GM19467 (cell line): ENCODE measurements at regions not wholly inside any gene's neighbourhood (a gene's known extent, or its start where the extent isn't known, plus 50 kb on each side); places are given as distances from the start of the nearest gene placed in this dataset.

ENCODE experiments used
- ATAC-seq: cut with Tn5 transposase; IDR thresholded peaks from one replicate; pipeline ENCODE4 v1.9.1; 2021; ENCODE audit warnings: mild to moderate bottlenecking, moderate library complexity; ENCODE audit not compliant: unreplicated experiment

DNA sequence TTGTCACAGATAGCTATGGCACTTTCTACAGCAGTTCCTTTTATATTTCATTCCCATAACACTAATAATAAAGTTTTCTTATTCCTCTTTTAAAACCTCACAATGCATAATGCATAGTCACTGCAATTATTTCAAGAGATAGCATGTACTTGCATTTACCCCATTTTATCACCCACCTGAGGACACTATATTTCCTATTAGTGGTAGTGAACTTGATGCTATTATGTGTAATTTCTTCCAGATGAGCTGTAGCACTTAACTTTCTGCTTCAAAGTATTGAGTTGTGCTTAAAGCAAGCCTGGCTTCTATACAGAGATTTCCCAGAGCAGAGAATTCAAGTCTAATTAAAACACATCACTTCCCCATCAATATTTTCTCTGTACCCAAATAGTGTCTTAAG, 461.1 kb downstream of the HTR7 start:
- ATAC-seq = no peak

GRCh38 chr10:90398566-90398965, 459.3 kb downstream of the HTR7 start:
- no peak for ATAC-seq

GRCh38 chr10:90399782-90400181, 458.1 kb downstream of the HTR7 start:
- ATAC-seq = no peak

GRCh38 chr10:90403211-90404000, 454.4 kb downstream of the HTR7 start:
- no peak for ATAC-seq

GRCh38 chr10:90407131-90407530, 450.7 kb downstream of the HTR7 start:
- no peak for ATAC-seq

GRCh38 chr10:90407851-90408250, 450.0 kb downstream of the HTR7 start:
- no peak for ATAC-seq

GRCh38 chr10:90412582-90412981, 445.3 kb downstream of the HTR7 start:
- ATAC-seq = no peak

GRCh38 chr10:90413196-90413595, 444.6 kb downstream of the HTR7 start:
- no peak for ATAC-seq

DNA sequence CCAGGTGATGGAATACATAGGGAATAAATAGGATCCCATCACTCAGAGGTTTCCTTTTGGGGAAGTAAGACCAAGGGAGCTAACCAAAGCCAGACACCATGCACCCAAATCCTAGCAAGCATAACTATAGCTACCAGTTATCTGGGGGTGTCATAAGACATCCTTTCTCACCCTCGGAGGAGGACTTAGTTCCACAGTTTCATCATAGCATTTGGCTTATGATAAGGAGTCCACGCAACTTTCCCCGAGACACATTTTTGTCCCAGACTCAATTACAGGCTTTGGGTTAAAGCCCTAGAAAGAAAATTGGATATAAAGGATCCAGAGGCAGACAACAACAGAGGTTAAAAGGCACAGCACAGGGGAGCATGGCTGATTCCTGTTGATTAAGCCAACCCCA, 442.9 kb downstream of the HTR7 start:
- ATAC-seq = no peak

DNA sequence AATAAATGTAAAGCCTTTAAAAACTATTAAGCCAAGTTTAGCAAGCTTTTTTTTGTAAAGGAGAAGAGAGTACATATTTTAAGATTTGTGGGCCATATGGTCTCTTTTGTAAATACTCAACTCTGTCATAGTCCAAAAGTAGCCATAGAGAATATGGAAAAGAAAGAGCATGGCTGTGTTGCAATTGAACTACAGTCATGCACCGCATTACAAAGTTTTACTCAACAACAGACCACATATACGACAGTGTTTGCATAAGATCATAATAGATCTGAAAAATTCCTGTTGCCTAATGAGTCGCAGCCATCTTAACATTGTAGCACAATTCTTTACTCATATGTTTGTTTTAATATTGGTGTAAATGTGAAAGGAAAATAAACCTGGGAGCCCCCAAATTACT, 440.8 kb downstream of the HTR7 start:
- no peak for ATAC-seq

GRCh38 chr10:90417476-90418210, 440.2 kb downstream of the HTR7 start:
- no peak for ATAC-seq

GRCh38 chr10:90418869-90419652, 438.8 kb downstream of the HTR7 start:
- ATAC-seq = no peak

DNA sequence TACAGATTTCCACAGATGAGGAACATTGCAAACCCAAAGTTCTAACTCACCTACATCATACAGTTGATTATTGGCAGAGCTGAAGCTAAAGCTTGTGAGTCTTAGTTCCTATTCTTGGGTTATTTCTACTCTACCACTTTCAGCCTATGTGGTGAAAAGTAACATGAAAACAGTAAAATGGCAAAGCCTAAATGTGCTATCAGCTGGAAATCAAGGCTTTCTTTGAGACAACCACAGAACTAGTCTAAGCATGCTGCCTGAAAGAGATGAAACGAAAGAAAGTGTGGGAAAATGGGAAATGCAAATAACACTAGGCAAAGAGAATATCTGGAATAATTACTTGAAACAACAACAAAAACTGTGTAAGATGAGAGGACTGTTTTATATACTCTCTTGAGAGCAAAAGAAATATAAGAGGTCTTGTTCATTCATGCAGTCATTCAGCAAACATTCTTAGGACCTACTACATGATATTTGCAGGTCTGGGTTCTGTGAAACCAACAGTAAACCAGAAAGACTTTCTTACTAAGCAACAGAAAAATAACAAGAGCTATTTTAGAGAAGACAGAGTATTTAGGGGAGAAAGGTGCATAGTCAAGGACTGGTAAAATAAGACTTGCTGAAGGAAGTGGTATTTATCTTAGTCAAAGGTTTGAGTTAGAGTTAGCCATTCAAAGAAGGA, 437.1 kb downstream of the HTR7 start:
- ATAC-seq = no peak

DNA sequence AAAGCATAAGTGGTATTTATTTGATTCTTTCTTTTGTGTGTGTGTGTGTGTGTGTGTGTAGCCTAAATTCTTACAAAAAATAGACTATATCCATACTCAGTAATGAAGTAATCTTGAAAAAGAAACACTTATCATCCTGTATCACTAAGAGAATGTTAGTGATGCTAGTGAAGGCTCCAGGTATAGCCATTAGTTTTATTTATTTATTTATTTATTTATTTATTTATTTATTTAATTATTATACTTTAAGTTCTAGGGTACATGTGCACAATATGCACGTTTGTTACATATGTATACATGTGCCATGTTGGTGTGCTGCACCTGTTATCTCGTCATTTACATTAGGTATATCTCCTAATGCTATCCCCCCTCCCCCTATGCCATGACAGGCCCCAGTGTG, 436.0 kb downstream of the HTR7 start:
- ATAC-seq = no peak

DNA sequence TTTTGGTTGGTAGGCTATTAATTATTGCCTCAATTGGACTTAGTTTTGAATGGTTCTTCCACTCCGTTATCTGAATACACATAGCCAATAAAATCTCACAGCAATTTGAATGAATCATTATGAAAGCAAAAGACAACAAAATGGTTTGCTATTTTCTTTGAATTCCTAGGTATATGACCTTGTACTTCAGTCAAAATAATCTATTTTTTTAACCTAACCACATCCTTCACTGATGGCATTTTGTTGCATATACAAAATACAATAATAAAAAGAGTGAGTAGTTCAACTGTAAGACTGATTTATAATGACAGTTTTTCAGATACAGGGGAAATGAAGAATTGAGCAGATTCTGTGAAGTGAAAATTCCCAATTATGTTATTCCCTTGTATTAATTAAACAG, 433.1 kb downstream of the HTR7 start:
- no peak for ATAC-seq

DNA sequence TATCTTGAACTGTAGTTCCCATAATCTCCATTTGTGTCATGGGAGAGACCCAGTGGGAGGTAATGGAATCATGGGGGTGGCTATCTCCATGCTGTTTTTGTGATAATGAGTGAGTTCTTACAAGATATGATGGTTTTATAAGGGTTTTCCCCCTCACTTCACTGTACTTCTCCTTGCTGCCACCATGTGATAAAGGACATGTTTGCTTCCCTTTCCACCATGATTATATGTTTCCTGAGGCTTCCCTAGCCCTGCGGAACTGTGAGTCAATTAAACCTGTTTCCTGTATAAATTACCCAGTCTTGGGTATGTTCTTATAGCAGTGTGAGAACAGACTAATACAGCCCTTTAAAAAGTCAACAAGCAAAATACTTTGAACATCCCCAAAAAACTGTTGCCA, 427.7 kb downstream of the HTR7 start:
- no peak for ATAC-seq

- no peak for ATAC-seq
These were observed 425.0 kb downstream of the HTR7 start for GRCh38 chr10:90432866-90433265.

GRCh38 chr10:90435296-90435695, 422.5 kb downstream of the HTR7 start:
- no peak for ATAC-seq

DNA sequence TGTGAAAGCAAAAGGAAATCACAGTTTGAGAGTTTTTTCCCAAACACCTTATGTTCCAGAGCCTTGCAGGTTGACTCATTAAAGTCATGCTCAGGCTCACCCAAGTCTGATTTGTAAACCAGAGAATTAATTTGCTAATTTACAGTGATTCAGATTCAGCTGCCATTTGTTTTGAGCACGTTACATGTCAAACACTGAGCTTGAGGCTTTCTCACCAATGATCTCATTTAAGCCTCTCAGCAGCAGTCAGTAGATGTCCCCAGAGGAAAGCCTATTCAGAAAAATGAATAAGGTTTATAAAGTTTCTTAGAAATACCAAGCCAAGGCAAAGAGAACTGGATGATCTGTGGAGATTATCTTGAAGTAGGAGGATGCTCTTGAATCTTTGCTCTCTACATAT, 420.4 kb downstream of the HTR7 start:
- no peak for ATAC-seq

DNA sequence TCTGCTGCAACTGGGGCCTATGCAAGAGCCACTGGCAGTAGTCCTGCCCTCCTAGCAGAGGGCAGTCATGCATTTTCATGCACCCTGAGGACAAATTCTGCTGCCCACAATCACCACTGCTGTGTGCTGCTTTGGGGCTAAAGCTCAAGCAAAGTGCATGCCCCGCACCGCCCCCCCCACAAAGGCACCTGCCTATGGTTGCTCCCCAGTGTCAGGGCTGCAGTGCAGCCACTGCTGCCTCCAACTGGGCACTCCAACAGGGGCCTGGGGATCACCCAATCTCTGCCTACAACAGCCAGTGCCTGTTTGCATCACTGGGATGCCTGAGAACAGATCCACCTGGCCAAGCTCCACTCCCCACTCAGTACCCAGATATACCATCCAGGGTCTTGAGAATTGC, 417.0 kb downstream of the HTR7 start:
- ATAC-seq = no peak

DNA sequence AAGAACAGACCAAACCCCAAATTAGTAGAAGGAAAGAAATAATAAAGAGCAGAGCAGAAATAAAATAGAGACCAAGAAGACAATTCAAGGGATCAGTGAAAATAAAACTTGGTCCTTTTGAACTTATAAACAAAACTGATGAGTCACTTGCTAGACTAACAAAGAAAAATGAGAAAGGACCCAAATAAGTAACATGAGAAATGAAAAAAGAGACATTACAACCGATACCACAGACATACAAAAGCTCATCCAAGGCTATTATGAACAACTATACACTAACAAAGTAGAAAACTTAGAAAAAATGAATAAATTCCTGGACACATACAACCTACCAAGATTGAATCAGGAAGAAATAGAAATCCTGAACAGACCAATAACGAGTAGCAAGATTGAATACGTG, 414.5 kb downstream of the HTR7 start:
- no peak for ATAC-seq
